HuH-7 (cell line): ENCODE measurements at regions not wholly inside any gene's neighbourhood (a gene's known extent, or its start where the extent isn't known, plus 50 kb on each side); places are given as distances from the start of the nearest gene placed in this dataset.
"Not testable (repeated sequence)": the region's sequence is repeated elsewhere in the genome, so short reads cannot be mapped to it uniquely, and the experiment has no call there.

Source experiments
- DNase-seq: peaks from one replicate; pipeline ENCODE4 v3.0.0; 2011; ENCODE audit warnings: low spot score

DNA sequence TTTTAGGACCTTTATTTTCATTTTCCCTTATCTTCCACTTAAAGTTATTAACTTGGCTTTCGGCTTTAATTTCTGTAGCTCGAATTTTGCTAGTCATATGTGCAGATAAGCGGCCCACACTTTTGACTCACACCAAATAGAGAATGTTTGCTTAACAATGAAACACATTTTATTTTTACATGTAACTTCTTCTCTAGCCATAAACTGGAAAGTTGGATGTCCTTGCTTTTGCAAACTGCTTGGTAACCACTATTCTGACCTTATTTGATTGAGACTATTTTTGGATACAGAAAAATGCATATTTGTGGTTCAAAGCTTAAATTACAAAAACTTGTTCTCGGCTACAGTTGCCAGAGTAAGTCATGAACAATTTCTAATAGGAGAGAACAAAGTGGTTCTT, 600.0 kb downstream of the KCTD12 start:
- DNase-seq: no peak

DNA sequence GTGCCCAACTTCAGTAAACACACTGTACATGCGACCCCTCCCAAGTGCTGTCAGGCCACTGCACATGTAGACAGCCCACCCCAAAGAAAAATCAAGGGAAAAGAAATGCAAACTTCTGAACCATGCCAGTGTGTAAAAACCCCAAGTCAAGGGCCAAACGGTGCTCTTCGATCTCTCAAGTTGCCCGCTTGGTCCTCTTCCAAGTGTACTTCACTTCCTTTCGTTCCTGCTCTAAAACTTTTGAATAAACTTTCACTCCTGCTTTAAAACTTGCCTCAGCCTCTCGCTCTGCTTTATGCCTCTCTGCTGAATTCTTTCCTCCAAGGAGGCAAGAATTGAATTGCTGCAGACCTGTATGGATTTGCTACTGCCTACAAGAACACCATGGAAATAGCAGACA, 600.7 kb downstream of the KCTD12 start:
- DNase-seq: no peak

DNA sequence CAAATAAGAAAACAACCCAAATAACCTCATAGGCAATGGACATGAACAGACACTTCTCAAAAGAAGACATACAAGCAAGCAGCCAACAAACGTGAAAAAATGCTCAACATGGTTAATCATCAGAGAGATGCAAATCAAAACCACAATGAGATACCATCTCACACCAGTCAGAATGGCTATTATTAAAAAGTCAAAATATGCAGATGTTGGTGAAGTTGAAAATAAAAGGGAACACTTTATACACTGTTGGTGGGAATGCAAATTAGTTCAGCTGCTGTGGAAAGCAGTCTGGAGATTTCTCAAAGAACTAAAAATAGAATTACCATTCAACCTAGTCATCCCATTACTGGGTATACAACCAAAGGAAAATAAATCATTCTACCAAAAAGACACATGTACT, 606.4 kb downstream of the KCTD12 start:
- DNase-seq: not testable (repeated sequence)

DNA sequence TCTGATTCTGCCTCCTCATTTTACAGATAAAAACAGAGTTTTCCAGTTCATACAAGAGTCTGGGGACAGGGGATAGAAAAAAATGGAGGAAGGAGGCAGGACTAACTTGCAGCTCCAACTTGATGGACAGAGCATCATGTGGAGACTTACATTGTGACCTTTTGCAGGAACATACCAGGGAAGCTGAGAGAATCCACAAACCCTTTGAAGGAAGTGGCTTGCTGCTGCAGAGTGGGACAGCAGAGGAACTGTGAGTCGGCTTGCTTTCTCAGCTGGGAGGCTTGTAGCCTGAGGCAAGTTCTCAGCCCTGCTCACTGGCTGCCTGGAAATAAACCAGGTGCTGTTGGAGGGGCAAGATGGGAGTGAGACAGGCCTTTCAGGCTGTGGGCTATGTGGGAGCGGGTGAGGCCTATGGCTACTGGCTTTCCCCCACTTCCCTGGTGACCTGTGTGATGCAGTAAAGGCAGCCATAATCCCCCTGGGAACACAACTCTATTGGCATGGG, 614.4 kb downstream of the KCTD12 start:
- DNase-seq: no peak

DNA sequence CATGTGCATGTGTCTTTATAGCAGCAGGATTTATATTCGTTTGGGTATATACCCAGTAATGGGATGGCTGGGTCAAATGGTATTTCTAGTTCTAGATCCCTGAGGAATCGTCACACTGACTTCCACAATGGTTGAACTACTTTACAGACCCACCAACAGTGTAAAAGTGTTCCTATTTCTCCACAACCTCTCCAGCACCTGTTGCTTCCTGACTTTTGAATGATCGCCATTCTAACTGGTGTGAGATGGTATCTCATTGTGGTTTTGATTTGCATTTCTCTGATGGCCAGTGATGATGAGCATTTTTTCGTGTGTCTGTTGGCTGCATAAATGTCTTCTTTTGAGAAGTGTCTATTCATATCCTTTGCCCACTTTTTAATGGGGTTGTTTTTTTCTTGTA, 617.9 kb downstream of the KCTD12 start:
- not testable (repeated sequence) for DNase-seq

DNA sequence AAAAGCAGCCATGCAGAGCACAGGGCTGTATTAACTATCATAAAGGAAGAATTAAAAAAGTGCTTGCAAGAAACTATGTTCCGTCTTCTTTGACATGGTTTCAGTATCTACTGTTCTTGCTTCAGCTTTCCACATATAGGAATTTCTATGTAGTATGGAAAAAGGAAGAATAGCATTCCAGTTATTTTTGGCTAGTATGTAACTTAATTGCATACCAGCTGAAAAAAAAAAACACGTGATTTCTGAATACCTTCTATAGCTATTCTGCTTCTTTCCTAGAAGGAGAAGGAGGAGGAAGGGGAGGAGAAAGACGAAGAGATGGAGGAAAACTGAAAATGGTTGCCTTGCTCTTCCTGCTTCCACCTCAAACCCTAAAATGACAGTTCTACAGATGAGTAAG, 619.0 kb downstream of the KCTD12 start:
- no peak for DNase-seq

DNA sequence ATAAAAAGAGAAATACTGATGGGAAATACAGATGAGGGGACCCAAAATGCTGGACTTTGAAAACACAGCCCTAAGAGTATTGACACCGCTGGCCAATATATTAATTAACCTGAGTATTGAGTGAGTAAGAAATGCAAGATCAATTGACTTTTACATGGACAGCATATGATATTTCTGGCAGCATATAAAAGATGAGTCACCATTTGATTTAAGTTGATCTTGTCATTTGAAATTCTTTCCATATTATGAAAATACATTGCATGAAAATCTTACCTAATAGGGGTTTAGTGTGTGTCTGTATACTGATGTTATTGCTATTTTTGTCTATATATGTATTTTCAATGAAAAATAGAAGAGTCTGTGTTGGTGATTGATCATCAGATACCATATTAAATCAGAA, 619.6 kb downstream of the KCTD12 start:
- no peak for DNase-seq

DNA sequence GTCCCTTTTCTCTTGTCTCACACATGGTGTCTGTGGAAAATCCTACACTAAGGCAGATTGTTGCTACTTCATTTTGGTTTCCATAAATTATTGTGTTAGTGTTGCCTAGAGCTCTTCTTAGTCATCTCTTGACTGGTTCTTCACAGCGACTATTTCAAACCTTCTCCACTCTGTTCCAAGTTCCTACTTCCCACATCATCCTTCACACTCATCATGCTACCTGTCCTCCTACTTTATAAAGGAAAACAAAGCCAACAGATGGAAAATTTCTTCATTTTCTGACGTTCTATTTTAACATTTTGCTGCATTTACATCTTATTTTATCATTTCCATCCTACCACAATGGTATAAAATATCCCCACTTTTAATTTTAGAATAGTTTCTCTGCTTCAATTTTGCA, 614.1 kb downstream of the LMO7 start:
- DNase-seq: no peak

DNA sequence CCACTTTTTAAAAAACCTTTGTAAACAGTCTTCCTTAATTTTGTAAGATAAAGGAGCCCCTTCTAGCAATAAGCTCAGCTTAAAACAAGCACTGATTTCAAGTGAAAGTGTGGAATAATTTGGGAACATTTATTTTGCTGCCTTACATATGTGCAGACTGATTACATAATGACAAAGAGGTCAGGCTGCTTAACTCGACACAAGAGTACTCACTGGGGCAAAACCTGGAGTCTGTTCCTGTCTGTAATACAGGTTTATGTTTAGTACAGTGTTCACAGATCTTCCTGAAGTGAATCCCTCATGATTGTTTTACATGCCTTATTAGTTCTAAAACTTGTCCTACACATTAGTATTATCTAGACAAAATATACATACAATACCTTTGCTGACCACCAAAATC, 609.8 kb downstream of the LMO7 start:
- no peak for DNase-seq

DNA sequence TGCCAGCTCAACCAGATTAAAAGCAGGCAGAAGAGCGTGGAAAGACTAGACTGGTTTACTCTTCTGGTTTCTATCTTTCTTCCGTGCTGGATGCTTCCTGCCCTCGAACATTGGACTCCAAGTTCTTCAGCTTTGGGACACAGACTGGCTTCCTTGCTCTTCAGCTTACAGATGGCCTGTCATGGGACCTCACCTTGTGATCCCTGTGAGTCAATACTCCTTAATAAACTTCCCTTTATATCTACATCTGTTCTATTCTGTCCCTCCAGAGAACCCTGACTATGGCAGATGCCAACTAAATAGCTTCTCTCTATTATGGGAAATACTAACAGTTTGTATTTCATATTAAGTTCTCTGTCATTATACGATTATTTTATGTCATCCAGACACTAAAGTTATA, 609.1 kb downstream of the LMO7 start:
- DNase-seq: no peak

DNA sequence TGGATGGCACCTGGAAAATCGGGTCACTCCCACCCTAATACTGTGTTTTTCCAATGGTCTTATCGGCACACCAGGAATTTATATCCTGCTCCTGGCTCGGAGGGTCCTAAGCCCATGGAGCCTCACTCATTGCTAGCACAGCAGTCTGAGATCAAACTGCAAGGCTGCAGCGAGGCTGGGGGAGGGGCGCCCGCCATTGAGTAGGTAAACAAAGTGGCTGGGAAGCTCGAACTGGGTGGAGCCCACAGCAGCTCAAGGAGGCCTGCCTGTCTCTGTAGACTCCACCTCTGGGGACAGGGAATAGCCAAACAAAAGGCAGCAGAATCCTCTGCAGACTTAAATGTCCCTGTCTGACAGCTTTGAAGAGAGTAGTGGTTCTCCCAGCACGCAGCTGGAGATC, 607.0 kb downstream of the LMO7 start:
- not testable (repeated sequence) for DNase-seq

DNA sequence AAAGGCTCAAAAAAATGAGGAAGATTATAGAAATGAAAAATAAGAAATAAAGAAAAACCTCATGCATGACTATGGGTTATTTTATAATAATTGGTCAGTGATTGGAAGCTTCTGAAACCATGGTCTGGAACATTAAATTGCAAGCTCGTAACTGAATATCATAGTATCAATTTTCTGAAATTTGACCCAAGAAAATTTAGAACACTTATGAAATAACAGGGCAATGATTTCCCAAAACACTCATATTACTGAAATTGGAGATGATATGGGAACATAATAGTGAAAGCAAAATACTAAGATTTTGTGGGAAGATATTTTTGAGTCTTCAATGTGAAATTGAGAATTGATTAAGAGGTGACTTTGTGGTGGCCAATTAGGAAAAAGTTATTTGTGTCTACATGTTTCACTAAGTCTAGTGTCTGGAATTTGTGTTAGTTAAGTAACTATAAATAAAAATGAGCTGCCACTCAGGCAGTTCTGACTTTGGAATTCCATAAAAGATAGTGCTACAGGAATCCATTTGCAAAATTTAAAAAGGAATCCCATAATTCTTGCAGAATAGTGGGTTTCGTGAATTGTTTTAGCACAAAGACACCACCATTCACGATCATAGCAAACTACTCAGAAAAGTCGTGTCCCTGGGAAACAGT, 603.0 kb downstream of the LMO7 start:
- DNase-seq: no peak

DNA sequence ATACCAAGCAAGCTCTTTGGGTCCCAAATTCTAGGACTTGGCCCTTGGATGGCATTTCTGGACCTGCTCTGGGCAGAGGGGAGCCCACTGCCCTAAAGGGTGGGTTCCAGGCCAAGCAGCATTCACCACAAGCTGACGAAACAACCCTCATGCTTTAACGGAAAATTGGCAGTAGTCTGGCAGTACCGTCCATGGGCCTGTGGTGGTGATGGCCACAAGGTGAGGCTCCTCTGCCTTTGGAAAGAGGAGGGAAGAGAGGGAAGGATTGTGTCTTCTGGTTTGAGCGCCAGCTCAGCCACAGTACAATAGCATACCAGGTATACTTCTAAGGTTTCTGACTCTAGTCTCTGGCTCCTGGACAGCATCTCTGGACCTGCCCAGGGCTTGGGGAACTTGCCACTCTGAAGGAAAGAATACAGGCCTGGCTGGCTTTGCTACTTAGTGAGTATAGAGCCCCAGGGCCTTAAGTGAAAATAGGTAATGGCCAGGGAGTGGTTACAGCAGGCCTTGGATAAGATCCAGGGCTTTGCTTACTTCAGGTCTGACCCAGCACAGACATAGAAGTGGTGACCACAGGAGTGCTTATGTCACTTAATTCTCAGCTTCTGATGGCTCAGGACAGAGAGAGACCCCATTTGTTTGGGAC, 595.5 kb downstream of the LMO7 start:
- DNase-seq: no peak

DNA sequence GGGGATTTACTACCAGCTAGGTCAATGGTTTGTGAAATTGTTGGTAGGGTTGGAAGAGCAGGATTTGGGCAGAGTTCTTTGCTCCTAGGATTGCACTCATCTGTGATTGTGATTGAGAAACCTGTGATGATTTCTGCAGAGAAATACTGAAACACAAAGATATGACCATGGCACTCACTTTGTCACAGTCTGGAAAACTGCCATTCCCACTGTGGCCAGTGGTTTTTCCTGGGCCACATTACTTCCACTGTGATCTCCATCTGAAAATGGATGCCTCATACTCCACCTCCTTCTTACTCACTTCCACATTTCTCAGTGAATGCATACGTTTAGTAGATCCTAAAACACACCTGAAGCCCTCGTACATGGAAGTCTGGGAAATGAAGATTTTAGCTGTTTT, 593.2 kb downstream of the LMO7 start:
- no peak for DNase-seq

DNA sequence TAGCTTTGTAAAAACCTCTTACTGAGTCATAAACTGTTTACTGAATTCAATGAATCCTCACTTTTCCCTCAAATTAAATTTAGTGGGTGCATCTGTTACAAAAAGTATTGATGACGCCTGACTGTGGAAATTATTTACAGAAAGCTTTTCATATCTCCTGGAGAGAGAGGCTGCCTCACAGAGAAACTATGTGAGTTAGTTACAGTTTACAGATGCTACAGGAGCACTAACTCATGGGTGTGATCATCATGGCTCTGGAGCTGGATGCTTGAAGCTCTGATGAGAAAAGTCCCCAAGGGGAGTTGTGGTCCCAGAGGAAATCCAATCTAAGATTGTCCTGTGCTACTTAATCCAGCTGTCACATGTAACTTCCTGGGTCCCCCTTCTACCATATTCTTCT, 590.8 kb downstream of the LMO7 start:
- DNase-seq: no peak

DNA sequence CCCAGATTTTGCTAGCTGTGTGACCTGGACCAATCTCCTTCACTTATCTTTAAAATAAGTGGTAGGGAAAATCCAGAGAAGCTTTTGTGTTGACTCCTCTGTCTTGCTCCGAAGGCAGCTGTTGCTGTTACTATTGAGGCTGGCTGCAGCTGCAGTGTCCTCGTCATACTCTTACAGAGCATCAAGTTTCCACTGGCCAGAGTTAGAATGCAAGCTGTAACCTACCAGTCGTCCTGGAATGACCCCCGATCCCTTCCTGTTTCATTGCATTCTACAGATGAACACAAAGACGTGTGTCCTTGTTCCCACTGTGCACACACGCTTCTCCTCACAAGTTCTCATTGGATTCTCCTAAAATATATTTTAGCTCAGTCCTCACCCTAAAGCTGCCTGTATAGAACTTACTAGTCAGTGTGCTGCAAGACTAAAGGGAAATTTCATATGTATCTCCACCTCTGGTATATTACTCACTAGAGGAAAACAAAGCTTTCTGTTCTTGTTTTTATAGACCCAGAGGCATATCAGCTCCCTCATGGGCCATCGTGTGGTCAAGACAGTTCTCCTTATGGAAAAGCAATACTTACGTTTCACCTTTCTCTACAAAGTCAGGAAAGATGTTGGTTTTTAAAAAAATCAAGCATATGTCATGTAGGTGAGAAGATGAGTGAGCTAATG, 589.8 kb downstream of the LMO7 start:
- DNase-seq: no peak

DNA sequence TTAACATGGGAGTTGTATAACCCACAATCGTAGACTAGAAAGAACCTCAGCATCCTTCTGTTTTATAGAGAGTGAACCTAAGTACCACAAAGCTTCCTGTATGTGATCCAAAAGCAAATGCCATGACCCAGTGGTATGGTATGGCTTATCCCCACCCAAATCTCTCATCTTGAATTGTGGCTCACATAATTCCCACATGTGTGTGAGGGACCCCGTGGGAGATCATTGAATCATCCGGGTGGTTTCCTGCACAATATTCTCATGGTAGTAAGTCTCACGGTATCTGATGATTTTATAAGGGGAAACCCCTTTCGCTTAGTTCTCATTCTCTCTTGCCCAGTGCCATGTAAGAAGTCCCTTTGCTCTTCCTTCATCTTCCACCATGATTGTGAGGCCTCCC, 587.9 kb downstream of the LMO7 start:
- DNase-seq: no peak

DNA sequence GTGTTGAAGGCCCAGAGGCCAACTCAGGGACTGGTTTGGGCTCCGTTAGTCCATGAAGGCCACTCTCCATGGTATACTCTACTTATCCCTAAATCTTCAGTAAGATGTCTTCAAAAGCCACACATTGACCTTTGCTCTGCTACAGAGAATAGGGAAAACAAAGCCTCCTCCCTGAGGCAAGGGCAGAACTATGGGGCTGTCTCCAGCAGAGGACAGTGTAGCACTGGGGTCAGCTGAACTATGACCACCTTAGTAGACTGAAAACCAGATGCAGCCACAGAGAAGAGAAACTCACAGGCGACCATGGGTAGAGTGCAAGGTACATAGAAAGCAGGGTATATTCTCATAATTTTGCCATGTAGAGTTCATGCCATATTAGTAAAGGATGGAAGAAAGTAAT, 587.4 kb downstream of the LMO7 start:
- DNase-seq: peak; percentile 2

DNA sequence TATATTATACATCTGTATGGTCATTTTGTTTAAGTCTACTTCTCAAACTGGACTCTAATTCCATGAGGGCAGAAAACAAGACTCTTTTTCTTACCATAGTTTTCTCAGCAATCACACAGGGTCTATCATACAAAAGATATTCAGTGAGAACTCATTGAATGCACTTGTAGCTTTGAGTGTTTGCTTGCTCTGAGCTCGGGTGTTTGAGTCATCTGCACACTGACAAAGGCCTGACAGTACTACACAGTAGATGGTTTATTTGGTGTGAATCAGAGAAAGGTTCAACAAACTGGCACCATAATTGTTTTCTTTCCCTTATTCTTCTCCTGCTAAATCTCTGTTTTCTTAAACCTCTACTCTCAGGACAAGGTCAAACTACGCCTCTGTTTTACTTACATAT, 586.4 kb downstream of the LMO7 start:
- no peak for DNase-seq

DNA sequence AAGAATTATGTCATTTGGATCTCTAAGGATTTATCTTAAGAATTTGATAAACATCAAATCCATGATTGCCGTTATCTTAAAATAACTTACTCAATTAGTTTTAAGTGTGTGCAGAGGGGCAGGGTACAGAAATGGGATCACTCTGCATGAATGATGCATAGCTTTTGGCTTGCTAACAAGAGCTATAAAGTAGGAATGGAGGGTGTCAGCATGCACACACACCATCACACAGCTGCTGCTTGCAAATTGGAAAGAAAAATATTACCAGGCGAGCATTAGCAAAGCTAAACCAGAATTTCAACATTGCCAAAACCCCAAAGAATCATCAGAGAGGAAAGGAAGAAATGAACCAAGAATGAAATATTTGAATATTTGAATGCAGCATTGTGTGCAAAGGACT, 580.6 kb downstream of the LMO7 start:
- DNase-seq: no peak

DNA sequence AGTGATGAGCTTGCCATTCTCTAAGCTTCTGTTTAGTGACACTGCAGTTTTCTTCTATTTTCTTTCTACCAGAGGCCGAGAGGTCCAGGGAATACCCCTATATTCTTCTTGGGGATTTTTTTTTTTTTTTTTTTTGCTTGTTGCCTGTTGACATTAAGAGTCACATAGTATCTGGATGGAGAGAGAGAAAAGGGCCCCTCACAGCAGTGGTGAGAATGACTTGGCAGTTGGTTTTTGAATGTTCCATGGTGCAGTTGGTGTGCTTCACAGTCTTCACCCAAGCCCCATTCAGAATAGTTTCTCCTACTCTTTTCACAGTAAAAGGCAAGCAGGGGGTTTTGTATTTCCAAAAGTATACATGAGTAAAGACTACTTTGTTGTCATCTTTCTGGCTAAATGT, 577.9 kb downstream of the LMO7 start:
- DNase-seq: no peak

DNA sequence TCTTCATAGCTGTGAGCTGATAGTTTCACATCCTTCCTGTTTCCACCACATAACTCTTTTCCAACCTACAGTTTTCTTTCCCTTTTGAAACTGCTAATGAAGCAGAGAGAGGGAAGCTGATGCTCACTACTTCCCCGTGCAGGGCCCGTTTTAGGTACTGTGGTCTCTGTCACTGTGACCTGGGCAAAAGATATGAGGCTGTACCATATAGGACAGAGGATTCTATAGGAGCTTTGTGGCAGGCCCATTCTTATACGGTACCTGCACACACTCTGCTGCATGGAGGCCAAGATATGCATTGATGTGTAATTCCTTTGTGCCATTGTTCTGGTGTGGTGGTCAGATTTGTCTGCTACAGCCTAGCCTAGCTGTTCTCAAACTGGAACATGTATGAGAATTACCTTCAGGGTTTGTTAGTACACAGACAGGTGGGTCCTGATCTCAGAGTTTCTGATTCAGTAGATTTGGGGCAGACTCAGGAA, 577.3 kb downstream of the LMO7 start:
- DNase-seq: no peak

DNA sequence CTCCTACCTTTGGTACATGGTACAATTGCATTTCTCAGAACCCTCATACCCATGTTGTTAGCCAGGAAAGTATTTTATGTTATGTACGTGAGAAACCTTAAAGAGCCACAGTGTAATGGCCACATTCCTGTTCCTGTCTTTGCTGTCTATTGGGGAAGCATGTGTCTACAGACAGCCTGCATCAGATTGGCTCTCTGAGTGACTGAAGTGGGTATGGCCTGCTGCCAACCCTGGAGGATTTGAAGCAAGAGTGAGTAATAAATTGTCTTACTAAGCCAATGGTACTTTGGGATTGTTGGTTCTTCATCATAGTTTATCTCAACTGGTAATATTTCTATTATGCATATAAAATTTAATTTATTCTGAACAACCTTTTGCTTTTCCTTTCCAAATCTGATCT, 574.1 kb downstream of the LMO7 start:
- no peak for DNase-seq
